ENCODE measurements at regions not wholly inside any gene's neighbourhood (a gene's known extent, or its start where the extent isn't known, plus 50 kb on each side); places are given as distances from the start of the nearest gene placed in this dataset.

DNA sequence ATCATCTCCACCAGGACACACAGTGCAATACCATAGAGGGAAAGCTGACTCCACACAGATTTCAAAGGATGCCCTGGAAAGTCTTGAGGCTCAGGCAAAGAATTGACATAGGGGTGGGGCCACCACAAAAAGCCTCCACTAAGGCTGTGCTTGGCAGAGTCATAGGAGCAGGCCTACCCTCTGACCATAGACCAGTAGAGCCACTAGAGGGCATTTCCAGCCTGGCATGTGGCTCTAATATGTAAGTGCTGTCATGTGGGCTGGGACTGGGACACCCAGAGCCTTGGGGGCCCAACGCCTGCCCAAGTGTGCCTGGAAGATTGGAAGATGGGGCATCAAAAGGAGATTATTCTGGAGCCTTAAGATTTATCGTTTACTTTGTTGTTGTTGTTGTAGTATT is 726.0 kb downstream of the DNAH5 start:
- TF ChIP-seq, protein P1, sequence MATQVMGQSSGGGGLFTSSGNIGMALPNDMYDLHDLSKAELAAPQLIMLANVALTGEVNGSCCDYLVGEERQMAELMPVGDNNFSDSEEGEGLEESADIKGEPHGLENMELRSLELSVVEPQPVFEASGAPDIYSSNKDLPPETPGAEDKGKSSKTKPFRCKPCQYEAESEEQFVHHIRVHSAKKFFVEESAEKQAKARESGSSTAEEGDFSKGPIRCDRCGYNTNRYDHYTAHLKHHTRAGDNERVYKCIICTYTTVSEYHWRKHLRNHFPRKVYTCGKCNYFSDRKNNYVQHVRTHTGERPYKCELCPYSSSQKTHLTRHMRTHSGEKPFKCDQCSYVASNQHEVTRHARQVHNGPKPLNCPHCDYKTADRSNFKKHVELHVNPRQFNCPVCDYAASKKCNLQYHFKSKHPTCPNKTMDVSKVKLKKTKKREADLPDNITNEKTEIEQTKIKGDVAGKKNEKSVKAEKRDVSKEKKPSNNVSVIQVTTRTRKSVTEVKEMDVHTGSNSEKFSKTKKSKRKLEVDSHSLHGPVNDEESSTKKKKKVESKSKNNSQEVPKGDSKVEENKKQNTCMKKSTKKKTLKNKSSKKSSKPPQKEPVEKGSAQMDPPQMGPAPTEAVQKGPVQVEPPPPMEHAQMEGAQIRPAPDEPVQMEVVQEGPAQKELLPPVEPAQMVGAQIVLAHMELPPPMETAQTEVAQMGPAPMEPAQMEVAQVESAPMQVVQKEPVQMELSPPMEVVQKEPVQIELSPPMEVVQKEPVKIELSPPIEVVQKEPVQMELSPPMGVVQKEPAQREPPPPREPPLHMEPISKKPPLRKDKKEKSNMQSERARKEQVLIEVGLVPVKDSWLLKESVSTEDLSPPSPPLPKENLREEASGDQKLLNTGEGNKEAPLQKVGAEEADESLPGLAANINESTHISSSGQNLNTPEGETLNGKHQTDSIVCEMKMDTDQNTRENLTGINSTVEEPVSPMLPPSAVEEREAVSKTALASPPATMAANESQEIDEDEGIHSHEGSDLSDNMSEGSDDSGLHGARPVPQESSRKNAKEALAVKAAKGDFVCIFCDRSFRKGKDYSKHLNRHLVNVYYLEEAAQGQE (tag by site-specific recombination; IDR thresholded peaks at IDR 0.05) = no peak
- TF ChIP-seq, protein P2, sequence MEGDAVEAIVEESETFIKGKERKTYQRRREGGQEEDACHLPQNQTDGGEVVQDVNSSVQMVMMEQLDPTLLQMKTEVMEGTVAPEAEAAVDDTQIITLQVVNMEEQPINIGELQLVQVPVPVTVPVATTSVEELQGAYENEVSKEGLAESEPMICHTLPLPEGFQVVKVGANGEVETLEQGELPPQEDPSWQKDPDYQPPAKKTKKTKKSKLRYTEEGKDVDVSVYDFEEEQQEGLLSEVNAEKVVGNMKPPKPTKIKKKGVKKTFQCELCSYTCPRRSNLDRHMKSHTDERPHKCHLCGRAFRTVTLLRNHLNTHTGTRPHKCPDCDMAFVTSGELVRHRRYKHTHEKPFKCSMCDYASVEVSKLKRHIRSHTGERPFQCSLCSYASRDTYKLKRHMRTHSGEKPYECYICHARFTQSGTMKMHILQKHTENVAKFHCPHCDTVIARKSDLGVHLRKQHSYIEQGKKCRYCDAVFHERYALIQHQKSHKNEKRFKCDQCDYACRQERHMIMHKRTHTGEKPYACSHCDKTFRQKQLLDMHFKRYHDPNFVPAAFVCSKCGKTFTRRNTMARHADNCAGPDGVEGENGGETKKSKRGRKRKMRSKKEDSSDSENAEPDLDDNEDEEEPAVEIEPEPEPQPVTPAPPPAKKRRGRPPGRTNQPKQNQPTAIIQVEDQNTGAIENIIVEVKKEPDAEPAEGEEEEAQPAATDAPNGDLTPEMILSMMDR (tag by site-specific recombination; IDR thresholded peaks at IDR 0.05) = no peak
- TF ChIP-seq ZNF549 (tag by site-specific recombination; IDR thresholded peaks at IDR 0.05) = no peak
- TF ChIP-seq, protein P3, sequence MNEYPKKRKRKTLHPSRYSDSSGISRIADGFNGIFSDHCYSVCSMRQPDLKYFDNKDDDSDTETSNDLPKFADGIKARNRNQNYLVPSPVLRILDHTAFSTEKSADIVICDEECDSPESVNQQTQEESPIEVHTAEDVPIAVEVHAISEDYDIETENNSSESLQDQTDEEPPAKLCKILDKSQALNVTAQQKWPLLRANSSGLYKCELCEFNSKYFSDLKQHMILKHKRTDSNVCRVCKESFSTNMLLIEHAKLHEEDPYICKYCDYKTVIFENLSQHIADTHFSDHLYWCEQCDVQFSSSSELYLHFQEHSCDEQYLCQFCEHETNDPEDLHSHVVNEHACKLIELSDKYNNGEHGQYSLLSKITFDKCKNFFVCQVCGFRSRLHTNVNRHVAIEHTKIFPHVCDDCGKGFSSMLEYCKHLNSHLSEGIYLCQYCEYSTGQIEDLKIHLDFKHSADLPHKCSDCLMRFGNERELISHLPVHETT (tag by site-specific recombination; IDR thresholded peaks at IDR 0.05) = no peak
- TF ChIP-seq YY1 (tag by site-specific recombination; IDR thresholded peaks at IDR 0.05) = no peak
